Left lung (tissue), 4 donors: ENCODE measurements at regions not wholly inside any gene's neighbourhood (a gene's known extent, or its start where the extent isn't known, plus 50 kb on each side); places are given as distances from the start of the nearest gene placed in this dataset.
A peak's percentile ranks its signal among the peaks of the same experiment; 100 is the strongest.
"Not testable (repeated sequence)": the region's sequence is repeated elsewhere in the genome, so short reads cannot be mapped to it uniquely, and the experiment has no call there.

Experiments used
- ATAC-seq: fragments of 200-7000 bp; cut with Tn5 transposase; one replicate; pipeline ENCODE4 v1.9.1; 2020; ENCODE audit warnings: moderate library complexity
- DNase-seq, 4 donors: peaks; one replicate each; pipeline ENCODE4 v3.0.0-alpha.2; 2013 to 2020
- H3K27ac ChIP-seq, 2 donors: fragments of 200-600 bp; sonication (generic) in 1 of 2; one replicate each; pipeline versions ENCODE4 v1.5.0 to v1.8.0; 2020 to 2021
- H3K27me3 ChIP-seq, 2 donors: fragments of 200-600 bp; sonication (generic) in 1 of 2; one replicate each; pipeline versions ENCODE4 v1.5.0 to v1.8.0; 2020 to 2021
- H3K36me3 ChIP-seq, 2 donors: fragments of 200-600 bp; sonication (generic) in 1 of 2; one replicate each; pipeline versions ENCODE4 v1.5.0 to v1.8.0; 2020 to 2021
- H3K4me1 ChIP-seq, 2 donors: fragments of 200-600 bp; one replicate each; pipeline ENCODE4 v1.8.0; 2021
- H3K4me3 ChIP-seq, 2 donors: fragments of 200-600 bp; sonication (generic) in 1 of 2; one replicate each; pipeline versions ENCODE4 v1.5.0 to v1.8.0; 2020 to 2021; ENCODE audit warnings: mild to moderate bottlenecking in 1 of 2
- H3K9me3 ChIP-seq, 2 donors: fragments of 200-600 bp; sonication (generic) in 1 of 2; one replicate each; pipeline versions ENCODE4 v1.5.0 to v1.8.0; 2020 to 2021
- intact Hi-C, 2 donors: fragments of 100-400 bp; cut with DNase I; formaldehyde crosslinking; loops; one replicate each; pipeline versions ENCODE4 v1.11.2 to v1.14.2; 2022
- donor health status: DM: no; HTN: yes; CAD: no.
- donor health status: DM: no; HTN: no; CAD: no.

DNA sequence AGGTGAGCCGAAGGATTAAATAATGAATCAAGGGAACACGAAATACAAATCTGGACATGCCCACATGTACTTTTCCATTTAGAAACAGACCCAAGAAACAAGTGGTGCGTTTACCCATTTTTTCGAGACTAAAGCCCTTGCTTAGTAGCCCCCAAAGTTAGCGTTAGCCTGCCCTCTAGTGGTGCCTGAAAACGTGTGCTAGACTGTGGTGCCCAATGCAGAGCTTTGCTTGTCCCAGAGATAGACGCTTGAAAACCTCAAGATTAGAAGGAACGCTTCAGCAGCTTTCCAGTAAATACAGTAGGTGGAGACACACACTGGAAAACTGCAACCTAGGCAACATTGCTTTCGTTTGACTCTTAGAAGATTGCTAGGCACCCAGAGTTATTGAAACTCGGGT, 197.0 kb downstream of the TP53TG3F start:
- H3K4me1 ChIP-seq, DNase-seq, H3K9me3 ChIP-seq, H3K27me3 ChIP-seq, H3K36me3 ChIP-seq, H3K27ac ChIP-seq, intact Hi-C loops, H3K4me3 ChIP-seq: not testable (repeated sequence)
- peak; percentile 91 for ATAC-seq

DNA sequence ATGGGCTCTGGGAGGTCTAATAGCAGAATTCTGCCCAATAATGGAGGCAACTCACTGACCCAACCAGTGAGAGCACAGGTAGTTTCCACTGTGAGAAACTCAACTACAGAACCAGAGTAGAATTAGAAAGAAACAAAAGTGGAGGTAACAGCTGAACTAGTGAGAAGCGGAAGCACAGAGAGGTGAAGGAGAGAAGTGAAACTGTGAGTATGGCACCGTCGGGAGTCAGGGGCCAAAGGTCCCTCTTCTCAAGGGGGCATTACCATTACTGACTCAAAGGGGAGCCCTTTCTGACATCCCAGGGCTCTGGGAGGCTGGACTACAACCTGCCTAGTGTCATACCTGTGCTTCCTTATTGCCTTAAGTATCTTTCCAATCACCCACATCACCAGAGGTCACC, 198.3 kb downstream of the TP53TG3F start:
- H3K27me3 ChIP-seq, H3K27ac ChIP-seq, H3K4me3 ChIP-seq, DNase-seq, H3K4me1 ChIP-seq, intact Hi-C loops, H3K36me3 ChIP-seq, H3K9me3 ChIP-seq, ATAC-seq: not testable (repeated sequence)

GRCh38 chr16:33680791-33681190, 221.4 kb downstream of the TP53TG3F start:
- H3K36me3 ChIP-seq, H3K9me3 ChIP-seq, H3K27me3 ChIP-seq, intact Hi-C loops, ATAC-seq, H3K4me1 ChIP-seq, DNase-seq, H3K27ac ChIP-seq, H3K4me3 ChIP-seq: not testable (repeated sequence)

DNA sequence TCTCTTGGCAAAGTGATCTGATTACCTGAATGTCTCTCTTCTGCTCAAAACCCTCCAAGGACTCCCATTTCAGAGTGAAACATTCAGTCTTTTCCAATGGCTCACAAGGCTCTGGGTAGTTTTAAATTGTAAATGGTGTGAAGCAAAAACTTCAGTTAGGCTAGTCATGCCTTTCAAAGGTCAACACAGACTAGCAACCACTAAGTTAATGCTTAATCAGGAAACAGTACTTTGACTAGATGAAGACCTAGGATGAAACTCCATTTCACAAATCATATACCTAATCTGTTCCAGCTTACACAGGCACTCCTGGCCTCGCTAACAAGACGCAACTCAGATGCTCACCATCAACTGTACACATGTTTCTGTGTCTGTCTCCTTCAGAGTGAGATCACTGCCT, 240.9 kb downstream of the TP53TG3F start:
- ATAC-seq, H3K4me1 ChIP-seq, H3K27me3 ChIP-seq, H3K27ac ChIP-seq, DNase-seq, H3K4me3 ChIP-seq, H3K9me3 ChIP-seq, H3K36me3 ChIP-seq, intact Hi-C loops: not testable (repeated sequence)

DNA sequence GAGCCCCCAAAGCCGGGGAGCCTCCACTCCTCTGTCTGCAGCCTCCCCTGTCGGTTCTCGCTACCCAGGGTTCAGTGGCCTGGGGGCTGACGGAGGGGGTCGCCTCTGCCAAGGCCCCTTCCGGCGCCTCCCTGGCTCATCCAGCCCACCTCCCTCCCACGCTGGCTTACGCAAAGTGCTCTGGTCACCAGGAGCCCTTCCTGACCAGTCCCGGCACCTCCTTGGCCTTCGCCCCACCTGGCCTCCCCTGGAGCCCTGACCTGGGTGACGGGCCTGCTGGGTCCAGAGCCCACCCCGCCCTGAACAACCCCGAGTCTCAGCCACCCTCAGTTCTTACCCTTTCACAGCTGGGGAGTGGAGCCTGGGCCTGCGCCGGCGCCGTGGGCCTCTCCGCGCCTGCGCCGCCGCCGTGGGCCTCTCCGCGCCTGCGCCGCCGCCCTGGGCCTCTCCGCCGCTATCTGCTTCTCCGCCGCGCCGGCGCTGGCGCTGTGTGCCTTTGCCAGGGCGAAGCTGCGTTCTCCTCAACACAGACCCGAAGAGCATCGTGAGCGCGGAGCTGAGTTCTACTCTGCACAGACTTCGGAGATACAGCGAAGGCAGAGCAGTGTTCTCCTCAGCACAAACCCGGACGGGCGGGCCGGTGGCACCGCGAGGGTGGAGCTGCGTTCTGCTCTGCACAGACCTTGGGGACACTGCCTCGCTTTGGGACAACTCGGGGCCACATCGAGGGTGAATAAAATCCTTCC, 247.6 kb downstream of the TP53TG3F start:
- H3K4me1 ChIP-seq, H3K36me3 ChIP-seq, H3K27me3 ChIP-seq, H3K9me3 ChIP-seq, intact Hi-C loops, H3K27ac ChIP-seq: not testable (repeated sequence)
- peak; percentile 96 for ATAC-seq
- peak in 1 of 4 donors; percentile 63 for DNase-seq
- peak overlapping the region in 1 of 2 donors; percentile 7 for H3K4me3 ChIP-seq

DNA sequence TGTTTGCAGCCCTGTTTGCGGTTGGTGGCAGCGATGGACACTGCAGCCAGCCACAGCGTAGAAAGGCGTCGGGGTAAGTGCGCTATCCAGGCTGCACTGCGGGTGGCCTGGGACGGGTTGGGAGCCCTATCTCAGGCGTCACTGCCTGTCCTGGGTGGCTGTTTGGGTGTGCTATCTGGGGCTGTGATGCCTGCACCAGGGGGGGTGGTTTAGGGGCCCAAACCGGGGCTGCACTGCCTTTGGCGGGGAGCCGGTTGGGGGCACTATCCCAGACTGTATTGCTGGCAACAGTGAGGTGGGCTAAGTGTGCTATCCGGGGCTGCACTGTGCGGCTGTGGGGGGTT, 248.2 kb downstream of the TP53TG3F start:
- intact Hi-C loops, H3K36me3 ChIP-seq, ATAC-seq, H3K4me1 ChIP-seq, H3K27me3 ChIP-seq, DNase-seq, H3K9me3 ChIP-seq, H3K27ac ChIP-seq: not testable (repeated sequence)
- peak overlapping the region in 1 of 2 donors; percentile 7 for H3K4me3 ChIP-seq

- H3K27me3 ChIP-seq, ATAC-seq, intact Hi-C loops: not testable (repeated sequence)
These were observed 250.7 kb downstream of the TP53TG3F start for GRCh38 chr16:33709856-33710695.

DNA sequence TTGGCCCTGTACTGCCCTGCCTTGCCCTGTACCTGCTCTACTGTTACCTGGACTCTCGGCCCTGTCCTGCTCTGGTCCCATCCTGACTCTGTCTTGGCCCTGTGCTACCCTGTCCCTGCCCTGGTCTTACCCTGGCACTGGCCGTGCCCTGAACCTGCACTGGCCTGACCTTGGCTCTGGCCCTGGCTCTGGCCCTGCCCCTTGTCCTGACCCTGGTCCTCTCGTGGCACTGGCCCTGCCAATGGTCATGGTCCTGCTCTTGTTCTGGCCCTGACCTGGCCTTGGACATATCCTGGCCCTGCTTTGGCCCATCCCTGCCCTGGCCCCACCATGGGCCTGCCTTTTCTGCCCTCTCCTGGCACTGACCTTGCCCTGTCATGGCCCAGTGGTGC, 251.3 kb downstream of the TP53TG3F start:
- DNase-seq, ATAC-seq, H3K27me3 ChIP-seq, H3K9me3 ChIP-seq, H3K36me3 ChIP-seq, H3K4me1 ChIP-seq, H3K4me3 ChIP-seq, H3K27ac ChIP-seq, intact Hi-C loops: not testable (repeated sequence)

More at GRCh38 chr16:33709856-33710695, 250.7 kb downstream of the TP53TG3F start:
- DNase-seq, H3K27ac ChIP-seq, H3K9me3 ChIP-seq, H3K36me3 ChIP-seq, H3K4me1 ChIP-seq, H3K4me3 ChIP-seq: not testable (repeated sequence)

- ATAC-seq, H3K27ac ChIP-seq, H3K27me3 ChIP-seq, H3K4me1 ChIP-seq, H3K36me3 ChIP-seq, intact Hi-C loops, DNase-seq, H3K9me3 ChIP-seq, H3K4me3 ChIP-seq: not testable (repeated sequence)
These were observed 252.2 kb downstream of the TP53TG3F start for GRCh38 chr16:33711616-33712015.

- ATAC-seq, H3K4me3 ChIP-seq, DNase-seq, H3K4me1 ChIP-seq, H3K27ac ChIP-seq, H3K9me3 ChIP-seq, H3K27me3 ChIP-seq, intact Hi-C loops, H3K36me3 ChIP-seq: not testable (repeated sequence)
These were observed 252.9 kb downstream of the TP53TG3F start for GRCh38 chr16:33712308-33712707.

- DNase-seq, H3K27me3 ChIP-seq, H3K9me3 ChIP-seq, H3K4me1 ChIP-seq, H3K4me3 ChIP-seq, H3K27ac ChIP-seq, intact Hi-C loops, ATAC-seq, H3K36me3 ChIP-seq: not testable (repeated sequence)
These were observed 253.7 kb downstream of the TP53TG3F start for GRCh38 chr16:33712851-33713709.

DNA sequence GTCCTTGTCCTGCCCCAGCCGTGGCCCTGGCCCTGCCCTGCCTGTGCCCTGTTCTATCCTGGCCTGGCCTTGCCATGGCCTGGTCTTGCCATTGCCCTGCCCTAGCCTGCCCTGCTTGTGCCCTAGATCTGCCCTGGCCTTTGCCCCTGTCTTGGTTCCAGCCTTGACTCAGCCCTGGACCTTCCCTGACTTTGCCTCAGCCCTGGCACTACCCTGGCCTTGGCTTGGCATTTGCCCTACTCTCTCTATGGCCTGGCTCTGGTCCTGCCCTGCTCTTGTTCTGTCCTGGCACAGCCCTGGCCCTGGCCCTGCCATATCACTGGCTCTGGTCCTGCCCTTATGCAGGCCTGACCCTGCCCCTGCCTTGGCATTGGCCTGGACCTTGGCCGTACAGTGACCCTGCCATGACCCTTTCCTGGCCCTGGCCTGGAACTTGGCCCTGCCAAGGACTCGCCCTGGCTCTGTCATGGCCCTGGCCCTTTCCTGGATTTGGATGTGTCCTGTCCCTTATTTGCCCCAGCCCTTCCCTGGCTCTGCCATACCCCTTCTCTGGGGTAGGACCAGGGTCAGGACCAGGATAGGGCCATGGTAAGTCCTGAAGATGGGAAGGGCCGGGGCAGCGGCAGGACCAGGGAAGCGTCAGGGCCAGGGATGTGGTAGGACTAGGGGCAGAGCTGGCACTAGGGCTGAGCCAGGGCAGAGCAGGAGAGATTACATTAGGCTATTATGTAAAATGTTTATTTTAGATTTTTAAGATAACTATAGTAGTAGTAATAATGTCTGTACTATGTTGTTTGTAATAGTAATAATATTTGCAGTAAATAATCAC, 254.5 kb downstream of the TP53TG3F start:
- H3K4me3 ChIP-seq, H3K9me3 ChIP-seq, H3K27ac ChIP-seq, DNase-seq, H3K27me3 ChIP-seq, H3K4me1 ChIP-seq, intact Hi-C loops, H3K36me3 ChIP-seq, ATAC-seq: not testable (repeated sequence)
